HG03103 (cell line): ENCODE measurements at regions not wholly inside any gene's neighbourhood (a gene's known extent, or its start where the extent isn't known, plus 50 kb on each side); places are given as distances from the start of the nearest gene placed in this dataset.

Experiments
- ATAC-seq: cut with Tn5 transposase; IDR thresholded peaks from one replicate; pipeline ENCODE4 v1.9.1; 2021; ENCODE audit warnings: low read depth; ENCODE audit not compliant: unreplicated experiment

- ATAC-seq, result no peak
These were observed 308.5 kb downstream of the ENC1 start for GRCh38 chr5:74332006-74332405.

- ATAC-seq, result no peak
These were observed 312.3 kb downstream of the ENC1 start for GRCh38 chr5:74328221-74328630.

- ATAC-seq, result no peak
These were observed 313.2 kb downstream of the ENC1 start for GRCh38 chr5:74327339-74327685.

GRCh38 chr5:74326571-74327338, 313.8 kb downstream of the ENC1 start:
- peak; percentile 73 for ATAC-seq

GRCh38 chr5:74325866-74326265, 314.7 kb downstream of the ENC1 start:
- ATAC-seq, result no peak

- no peak for ATAC-seq
These were observed 316.0 kb downstream of the ENC1 start for GRCh38 chr5:74324556-74324955.

- ATAC-seq, result no peak
These were observed 317.6 kb downstream of the ENC1 start for GRCh38 chr5:74322944-74323343.

- ATAC-seq, result no peak
These were observed 318.3 kb downstream of the ENC1 start for GRCh38 chr5:74322191-74322590.

GRCh38 chr5:74321326-74321725, 319.2 kb downstream of the ENC1 start:
- no peak for ATAC-seq

- no peak for ATAC-seq
These were observed 320.0 kb downstream of the ENC1 start for GRCh38 chr5:74320526-74320925.

- ATAC-seq, result no peak
These were observed 321.5 kb downstream of the ENC1 start for GRCh38 chr5:74319076-74319475.

- ATAC-seq, result no peak
These were observed 324.4 kb downstream of the ENC1 start for GRCh38 chr5:74316064-74316603.

- no peak for ATAC-seq
These were observed 325.6 kb downstream of the ENC1 start for GRCh38 chr5:74314906-74315305.

- ATAC-seq, result no peak
These were observed 326.6 kb downstream of the ENC1 start for GRCh38 chr5:74313896-74314295.

- no peak for ATAC-seq
These were observed 327.8 kb downstream of the ENC1 start for GRCh38 chr5:74312746-74313145.

GRCh38 chr5:74311961-74312360, 328.6 kb downstream of the ENC1 start:
- ATAC-seq, result no peak

- no peak for ATAC-seq
These were observed 329.3 kb downstream of the ENC1 start for GRCh38 chr5:74310997-74311930.

- ATAC-seq, result no peak
These were observed 330.1 kb downstream of the ENC1 start for GRCh38 chr5:74310386-74310785.

- ATAC-seq, result no peak
These were observed 331.5 kb downstream of the ENC1 start for GRCh38 chr5:74309050-74309449.

- ATAC-seq, result no peak
These were observed 333.7 kb downstream of the ENC1 start for GRCh38 chr5:74306845-74307244.

- ATAC-seq, result no peak
These were observed 336.0 kb downstream of the ENC1 start for GRCh38 chr5:74304536-74304935.
